K562 (cell line): ENCODE measurements at regions not wholly inside any gene's neighbourhood (a gene's known extent, or its start where the extent isn't known, plus 50 kb on each side); places are given as distances from the start of the nearest gene placed in this dataset.

Source experiments
- ATAC-seq: fragments of 200-7000 bp; cut with Tn5 transposase; 3 replicates; pipeline ENCODE4 v1.9.1; 2020; ENCODE audit warnings: moderate library complexity
- BruUV-seq: library from RNA; stranded (reverse); fragments of 400-500 nt; replicated peaks from 2 replicates; lab custom pipeline; 2021; lab: Mats Ljungman, UMichigan
- CTCF ChIA-PET: fragments of 300-600 bp; formaldehyde crosslinking; extraction: SDS; loops from one replicate; lab custom pipeline; 2021; ENCODE audit warnings: low intra/inter-chr PET ratio; lab: Yijun Ruan, JAX
- POLR2A ChIA-PET: fragments of 300-600, 350-650 bp; sonication (Branson Sonifier 250); formaldehyde crosslinking; extraction: SDS; loops from one replicate; lab custom pipeline; 2021; ENCODE audit warnings: antibody characterized with exemption, inconsistent platforms; lab: Yijun Ruan, JAX
- DNase-seq, 4 experiments: peaks; one replicate each; pipeline versions ENCODE4 v3.0.0 to v3.0.0-alpha.2; 2011 to 2018; ENCODE audit warnings: low spot score in 3 of 4, mixed read lengths in 3 of 4; ENCODE audit errors: extremely low read depth in 1 of 4
- FAIRE-seq: peaks from 2 replicates; lab custom pipeline; 2011; peaks lifted over from hg19 to GRCh38; lab: Jason Lieb, UNC
- H2AFZ ChIP-seq: 2 replicates; pipeline ENCODE4 v1.6.0; 2011; ENCODE audit warnings: low read depth, low read length, control low read depth, inconsistent platforms
- H3K27ac ChIP-seq: fragments of 200-600 bp; 3 replicates; pipeline ENCODE4 v1.8.0; 2011; ENCODE audit warnings: low read depth, mild to moderate bottlenecking, control low read depth, inconsistent platforms, low read length, moderate library complexity, mixed read lengths; ENCODE audit errors: extremely low read depth
- H3K27me3 ChIP-seq, 2 experiments: fragments of 300-600 bp in 1 of 2; 2 replicates in 1 of 2; 3 replicates in 1 of 2; pipeline versions ENCODE4 v1.6.0 to v1.8.0; 2011; ENCODE audit warnings: inconsistent platforms in 2 of 2, low read length in 2 of 2, mild to moderate bottlenecking in 1 of 2, mixed read lengths in 1 of 2, moderate library complexity in 1 of 2; ENCODE audit not compliant: control insufficient read depth in 2 of 2, insufficient read depth in 2 of 2
- H3K36me3 ChIP-seq: fragments of 300-600 bp; 3 replicates; pipeline ENCODE4 v1.8.0; 2011; ENCODE audit warnings: mild to moderate bottlenecking, low read length, inconsistent platforms; ENCODE audit not compliant: control insufficient read depth, insufficient read depth
- H3K4me1 ChIP-seq, 2 experiments: fragments of 200-600 bp in 1 of 2; replicated peaks in 1 of 2; 2 replicates in 1 of 2; 3 replicates in 1 of 2; pipeline versions ENCODE4 v1.5.1 to v1.8.0; 2011; ENCODE audit warnings: inconsistent platforms in 2 of 2, low read length in 2 of 2, mild to moderate bottlenecking in 1 of 2, mixed read lengths in 1 of 2, moderate library complexity in 1 of 2; ENCODE audit not compliant: control insufficient read depth in 2 of 2, insufficient read depth in 2 of 2
- H3K4me2 ChIP-seq: 2 replicates; pipeline ENCODE4 v1.6.1; 2011; ENCODE audit warnings: low read length, control low read depth, inconsistent platforms, mixed read lengths; ENCODE audit not compliant: insufficient read depth
- H3K4me3 ChIP-seq: fragments of 200-600 bp; sonication (generic), shearing (Covaris generic); 2 replicates; pipeline ENCODE4 v1.5.1; 2016; ENCODE audit warnings: control low read depth, inconsistent platforms
- H3K79me2 ChIP-seq: fragments of 200-600 bp; 3 replicates; pipeline ENCODE4 v1.8.0; 2011; ENCODE audit warnings: low read length, inconsistent platforms; ENCODE audit not compliant: control insufficient read depth, insufficient read depth
- H3K9ac ChIP-seq, 2 experiments: 2 replicates each; pipeline versions ENCODE4 v1.6.0 to v1.6.1; 2011; ENCODE audit warnings: low read depth in 2 of 2, low read length in 2 of 2, control low read depth in 1 of 2, inconsistent platforms in 1 of 2, mild to moderate bottlenecking in 1 of 2, mixed read lengths in 1 of 2; ENCODE audit not compliant: insufficient read depth in 1 of 2
- H3K9me1 ChIP-seq: one replicate; pipeline ENCODE4 v1.6.0; 2011; ENCODE audit warnings: inconsistent platforms, mild to moderate bottlenecking, low read length, moderate library complexity; ENCODE audit not compliant: control insufficient read depth, insufficient read depth
- H3K9me3 ChIP-seq: replicated peaks from 2 replicates; pipeline ENCODE4 v1.5.1; 2011; ENCODE audit warnings: low read depth, low read length, inconsistent platforms; ENCODE audit not compliant: control insufficient read depth, insufficient read depth
- H4K20me1 ChIP-seq: replicated peaks from 2 replicates; pipeline ENCODE4 v1.6.1; 2011; ENCODE audit warnings: low read length, inconsistent platforms, mixed read lengths; ENCODE audit not compliant: control insufficient read depth, insufficient read depth
- CBX3 ChIP-seq, 2 experiments: IDR thresholded peaks; 1 replicate in 1 of 2; 2 replicates in 1 of 2; pipeline ENCODE4 v1.6.1; 2012; ENCODE audit warnings: inconsistent platforms in 2 of 2, low read length in 2 of 2, borderline replicate concordance in 1 of 2, control low read depth in 1 of 2
- NONO ChIP-seq, 2 experiments: fragments of 200-400 bp in 1 of 2; fragments of 450-650 bp in 1 of 2; formaldehyde crosslinking in 1 of 2; IDR thresholded peaks; 2 replicates each; pipeline ENCODE4 v1.6.1; 2017; ENCODE audit warnings: low read depth in 2 of 2, mild to moderate bottlenecking in 2 of 2, moderate library complexity in 2 of 2, low read length in 1 of 2
- TAF1 ChIP-seq: IDR thresholded peaks from 2 replicates; pipeline ENCODE4 v1.6.1; 2011; ENCODE audit warnings: mild to moderate bottlenecking, low read length, moderate library complexity; ENCODE audit not compliant: insufficient read depth, control insufficient read depth, severe bottlenecking; ENCODE audit errors: extremely low read depth
- ZNF146 ChIP-seq: IDR thresholded peaks from one replicate; pipeline ENCODE4 v1.6.1; 2018; ENCODE audit warnings: missing compliant biosample characterization; ENCODE audit not compliant: unreplicated experiment
- ZNF165 ChIP-seq: fragments of 250-450 bp; sonication (Bioruptor Pico); IDR thresholded peaks from 2 replicates; pipeline ENCODE4 v1.4.0; 2020; ENCODE audit warnings: borderline replicate concordance
- WGBS: fragments of 100-300 bp; shearing (Covaris generic); methylation state at CpG from one replicate; pipeline ENCODE4 v1.1.6; 2016; ENCODE audit warnings: low coverage, mixed read lengths; ENCODE audit not compliant: insufficient coverage; ENCODE audit errors: missing lambda C conversion rate; 5-methylcytosine and 5-hydroxymethylcytosine counted together
- in situ Hi-C: fragments of 300-500 bp; cut with MboI; formaldehyde crosslinking; loops from 4 replicates; pipeline ENCODE4 v1.15.0; 2018; ENCODE audit warnings: inconsistent platforms, mixed read lengths
- intact Hi-C: fragments of 100-400 bp; cut with micrococcal nuclease; formaldehyde crosslinking; loops from 2 replicates; pipeline ENCODE4 v1.14.2; 2022

- TF ChIP-seq ZNF165 (no peak), TAF1 (no peak), CBX3 (IDR thresholded peaks at IDR 0.05; ENCODE audit: borderline replicate concordance in 1 of 2, low read length in 2 of 2) (no peak)
- TF ChIP-seq, all 486 proteins: peak for 0
These were observed 249.1 kb downstream of the CEMIP2 start (continued) for GRCh38 chr9:71519098-71519696.

- H3K79me2 ChIP-seq, result no peaks in the 10 kb centered on the region
- no peak overlapping the region for H3K27ac ChIP-seq
- DNase-seq, result no peak
- CTCF ChIA-PET, result no interaction called here
- FAIRE-seq, result no peak
- H3K4me3 ChIP-seq, result no peak overlapping the region
- no peak for ATAC-seq
- H3K9me1 ChIP-seq, result no peaks in the 10 kb centered on the region
- POLR2A ChIA-PET, result interaction anchor here (0.6 kb wide), 1 partner anchor 17 kb away, joined by 3 read pairs; no protein-coding TSS in a partner anchor
- BruUV-seq, result no TSS peak
- H3K9ac ChIP-seq, result no peak overlapping the region
- in situ Hi-C loops, result no loop called here
- WGBS, result 5% methylated on average over 3 of the region's 3 CpGs
- no peak overlapping the region for H2AFZ ChIP-seq
- no peaks in the 10 kb centered on the region; the same call in 1 of the 2 replicates for H3K9me3 ChIP-seq
- no peaks in the 10 kb centered on the region for H3K36me3 ChIP-seq
- TF ChIP-seq NONO (IDR thresholded peaks at IDR 0.05; ENCODE audit: low read depth in 2 of 2, low read length in 1 of 2) (no peak), ZNF146 (CRISPR knock-in tag) (no peak)
- TF ChIP-seq, all 486 proteins: peak for 0
- Histone ChIP-seq H4K20me1 (no peaks in the 10 kb centered on the region), H3K4me2 (no peak overlapping the region), H3K4me1 (no peaks in the 10 kb centered on the region), H3K27me3 (peaks cover 0 to 3% of the 10 kb centered on the region in 2 experiments; a peak in 2 of 5 replicates)
- intact Hi-C loops, result no loop called here
These were observed 250.1 kb downstream of the CEMIP2 start for GRCh38 chr9:71518045-71518827.
